ENCODE measurements at regions not wholly inside any gene's neighbourhood (a gene's known extent, or its start where the extent isn't known, plus 50 kb on each side); places are given as distances from the start of the nearest gene placed in this dataset.

GRCh38 chr12:75834591-75834990 lies 197.0 kb downstream of the PHLDA1 start:
- DNase-seq (ENCODE audit: low read depth), result no peak

- DNase-seq (ENCODE audit: low read depth), result no peak
These were observed 198.3 kb downstream of the PHLDA1 start for GRCh38 chr12:75833268-75833667.

- no peak for DNase-seq (ENCODE audit: low read depth)
These were observed 200.2 kb downstream of the PHLDA1 start for GRCh38 chr12:75831402-75831801.

- no peak for DNase-seq (ENCODE audit: low read depth)
These were observed 204.5 kb downstream of the PHLDA1 start for GRCh38 chr12:75827061-75827460.

GRCh38 chr12:75825686-75826085 lies 205.9 kb downstream of the PHLDA1 start:
- DNase-seq (ENCODE audit: low read depth), result peak; percentile 94

- DNase-seq (ENCODE audit: low read depth), result peak; percentile 78
These were observed 208.1 kb downstream of the PHLDA1 start for GRCh38 chr12:75823475-75823874.

GRCh38 chr12:75822416-75822815 lies 209.2 kb downstream of the PHLDA1 start:
- DNase-seq (ENCODE audit: low read depth), result peak; percentile 16

- DNase-seq (ENCODE audit: low read depth), result peak; percentile 59
These were observed 210.6 kb downstream of the PHLDA1 start for GRCh38 chr12:75820848-75821578.

GRCh38 chr12:75820071-75820470 lies 211.5 kb downstream of the PHLDA1 start:
- DNase-seq (ENCODE audit: low read depth), result no peak

- DNase-seq (ENCODE audit: low read depth), result no peak
These were observed 212.1 kb downstream of the PHLDA1 start for GRCh38 chr12:75819512-75819911.

GRCh38 chr12:75818863-75819262 lies 212.7 kb downstream of the PHLDA1 start:
- peak; percentile 75 for DNase-seq (ENCODE audit: low read depth)

- peak; percentile 74 for DNase-seq (ENCODE audit: low read depth)
These were observed 214.7 kb downstream of the PHLDA1 start for GRCh38 chr12:75816897-75817296.

- DNase-seq (ENCODE audit: low read depth), result peak; percentile 31
These were observed 215.8 kb downstream of the PHLDA1 start for GRCh38 chr12:75815756-75816155.

GRCh38 chr12:75814851-75815754 lies 216.5 kb downstream of the PHLDA1 start:
- peak; percentile 94 for DNase-seq (ENCODE audit: low read depth)

GRCh38 chr12:75813072-75813471 lies 218.5 kb downstream of the PHLDA1 start:
- DNase-seq (ENCODE audit: low read depth), result no peak

GRCh38 chr12:75812271-75813018 lies 219.1 kb downstream of the PHLDA1 start:
- peak; percentile 76 for DNase-seq (ENCODE audit: low read depth)

GRCh38 chr12:75809746-75810145 lies 221.8 kb downstream of the PHLDA1 start:
- no peak for DNase-seq (ENCODE audit: low read depth)

GRCh38 chr12:75807494-75807893 lies 224.1 kb downstream of the PHLDA1 start:
- DNase-seq (ENCODE audit: low read depth), result no peak

- no peak for DNase-seq (ENCODE audit: low read depth)
These were observed 225.7 kb downstream of the PHLDA1 start for GRCh38 chr12:75805905-75806304.

- DNase-seq (ENCODE audit: low read depth), result peak; percentile 21
These were observed 226.3 kb downstream of the PHLDA1 start for GRCh38 chr12:75805320-75805719.

GRCh38 chr12:75798136-75798926 lies 233.2 kb downstream of the PHLDA1 start:
- no peak for DNase-seq (ENCODE audit: low read depth)

- no peak for DNase-seq (ENCODE audit: low read depth)
These were observed 236.5 kb downstream of the PHLDA1 start for GRCh38 chr12:75795125-75795524.
